GM12864 (cell line): ENCODE measurements at regions not wholly inside any gene's neighbourhood (a gene's known extent, or its start where the extent isn't known, plus 50 kb on each side); places are given as distances from the start of the nearest gene placed in this dataset.

ENCODE experiments used
- DNase-seq: peaks from one replicate; pipeline ENCODE4 v3.0.0-alpha.2; 2011; ENCODE audit warnings: low read depth
- H3K4me3 ChIP-seq: 2 replicates; pipeline ENCODE4 v1.5.1; 2011; ENCODE audit warnings: mild to moderate bottlenecking, low read depth, low read length, control low read depth
- CTCF ChIP-seq: IDR thresholded peaks from 2 replicates; pipeline ENCODE4 v1.5.1; 2011; ENCODE audit warnings: low read depth, mild to moderate bottlenecking, moderate library complexity, low read length, control low read depth, inconsistent platforms; ENCODE audit errors: missing control alignments

GRCh38 chr14:71448431-71449315 is 483.6 kb upstream of the RGS6 start:
- no peak for TF ChIP-seq CTCF
- H3K4me3 ChIP-seq: no peak overlapping the region
- DNase-seq: no peak

GRCh38 chr14:71449316-71450055 is 482.7 kb upstream of the RGS6 start:
- DNase-seq: no peak
- H3K4me3 ChIP-seq: no peak overlapping the region
- no peak for TF ChIP-seq CTCF

- DNase-seq: no peak
- no peak overlapping the region for H3K4me3 ChIP-seq
- no peak for TF ChIP-seq CTCF
Measured at GRCh38 chr14:71451501-71451900, 480.7 kb upstream of the RGS6 start.

- DNase-seq: no peak
- H3K4me3 ChIP-seq: no peak overlapping the region
- no peak for TF ChIP-seq CTCF
Measured at GRCh38 chr14:71452539-71452938, 479.7 kb upstream of the RGS6 start.

- no peak for DNase-seq
- no peak for TF ChIP-seq CTCF
- no peak overlapping the region for H3K4me3 ChIP-seq
Measured at GRCh38 chr14:71452987-71453386, 479.2 kb upstream of the RGS6 start.

- DNase-seq: no peak
- no peak for TF ChIP-seq CTCF
- H3K4me3 ChIP-seq: no peak overlapping the region
Measured at GRCh38 chr14:71454010-71454409, 478.2 kb upstream of the RGS6 start.
